Uterus (tissue), 3 donors: ENCODE measurements at regions not wholly inside any gene's neighbourhood (a gene's known extent, or its start where the extent isn't known, plus 50 kb on each side); places are given as distances from the start of the nearest gene placed in this dataset.

Experiments
- DNase-seq, 2 donors: peaks; one replicate each; pipeline ENCODE4 v3.0.0-alpha.2; 2019 to 2020
- H3K27ac ChIP-seq, 2 donors: fragments of 200-600 bp; sonication (generic); 1 replicate in 1 of 2; 2 replicates in 1 of 2; pipeline ENCODE4 v1.5.1; 2016 to 2018
- H3K27me3 ChIP-seq, 2 donors: fragments of 200-600 bp; sonication (generic); one replicate each; pipeline ENCODE4 v1.5.1; 2018 to 2019; ENCODE audit warnings: control low read depth in 1 of 2
- H3K36me3 ChIP-seq, 2 donors: fragments of 200-600 bp; sonication (generic); one replicate each; pipeline ENCODE4 v1.5.1; 2019; ENCODE audit warnings: control low read depth in 1 of 2
- H3K4me1 ChIP-seq, 2 donors: fragments of 200-600 bp; sonication (generic); one replicate each; pipeline ENCODE4 v1.5.1; 2018 to 2019; ENCODE audit warnings: control low read depth in 1 of 2
- H3K4me3 ChIP-seq, 2 donors: fragments of 200-600 bp; sonication (generic); 1 replicate in 1 of 2; 2 replicates in 1 of 2; pipeline ENCODE4 v1.5.1; 2018 to 2019; ENCODE audit warnings: mild to moderate bottlenecking in 1 of 2
- H3K9me3 ChIP-seq, 2 donors: fragments of 200-600 bp; sonication (generic); one replicate each; pipeline ENCODE4 v1.5.1; 2019; ENCODE audit warnings: control low read depth in 1 of 2
- CTCF ChIP-seq, 4 experiments: fragments of 200-600 bp in 2 of 4; fragments of 450-650 bp in 2 of 4; sonication (generic) in 2 of 4; IDR thresholded peaks; one replicate each; pipeline ENCODE4 v1.5.1; 2016 to 2019; ENCODE audit warnings: antibody characterized with exemption in 4 of 4, mild to moderate bottlenecking in 2 of 4, moderate library complexity in 1 of 4
- POLR2A ChIP-seq, 2 donors: fragments of 450-650 bp; IDR thresholded peaks; one replicate each; pipeline ENCODE4 v1.6.1; 2016; ENCODE audit warnings: antibody characterized with exemption in 2 of 2, mild to moderate bottlenecking in 1 of 2, moderate library complexity in 1 of 2
- intact Hi-C: fragments of 100-400 bp; cut with DNase I; formaldehyde crosslinking; loops from one replicate; pipeline ENCODE4 v1.15.1; 2023; ENCODE audit warnings: low total_unique reads
- donor health status: DM: yes; HTN: yes; CAD: no.

DNA sequence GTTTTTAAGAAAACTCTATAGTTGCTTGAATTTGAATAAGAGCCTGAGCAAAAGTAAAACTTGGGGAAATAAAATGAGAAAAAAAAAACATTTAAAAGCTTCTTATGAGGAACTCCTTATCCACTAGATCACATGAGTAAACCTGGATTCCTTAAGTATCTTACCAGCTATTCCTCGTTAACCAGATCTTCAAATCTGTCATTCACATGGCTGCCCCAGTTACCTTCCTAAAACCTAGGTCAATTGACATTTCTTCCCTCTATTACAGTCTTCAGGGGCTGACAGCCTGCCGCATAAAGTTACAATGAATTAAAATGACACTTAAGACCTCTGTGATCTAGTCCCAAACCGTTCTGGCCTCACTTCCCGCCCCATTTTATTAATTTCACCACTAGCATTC is 583.6 kb downstream of the NR2F2 start:
- intact Hi-C loops = no loop called here
- H3K36me3 ChIP-seq = no peaks in the 10 kb centered on the region
- peaks cover 0 to 3% of the 10 kb centered on the region in 2 donors for H3K27me3 ChIP-seq
- H3K9me3 ChIP-seq = peaks cover 0 to 3% of the 10 kb centered on the region in 2 donors
- H3K4me3 ChIP-seq = no peak overlapping the region
- DNase-seq = no peak
- no peaks in the 10 kb centered on the region for H3K4me1 ChIP-seq
- H3K27ac ChIP-seq = no peak overlapping the region
- TF ChIP-seq CTCF (IDR thresholded peaks at IDR 0.05) (no peak), POLR2A (IDR thresholded peaks at IDR 0.05) (no peak)

GRCh38 chr15:96916750-96917149 is 586.2 kb downstream of the NR2F2 start:
- TF ChIP-seq CTCF (IDR thresholded peaks at IDR 0.05) (no peak), POLR2A (IDR thresholded peaks at IDR 0.05) (no peak)
- intact Hi-C loops = no loop called here
- Histone ChIP-seq H3K4me1 (no peaks in the 10 kb centered on the region), H3K4me3 (no peak overlapping the region), H3K36me3 (no peaks in the 10 kb centered on the region), H3K27ac (no peak overlapping the region), H3K27me3 (no peaks in the 10 kb centered on the region), H3K9me3 (peaks cover 0 to 3% of the 10 kb centered on the region in 2 donors)
- no peak for DNase-seq

DNA sequence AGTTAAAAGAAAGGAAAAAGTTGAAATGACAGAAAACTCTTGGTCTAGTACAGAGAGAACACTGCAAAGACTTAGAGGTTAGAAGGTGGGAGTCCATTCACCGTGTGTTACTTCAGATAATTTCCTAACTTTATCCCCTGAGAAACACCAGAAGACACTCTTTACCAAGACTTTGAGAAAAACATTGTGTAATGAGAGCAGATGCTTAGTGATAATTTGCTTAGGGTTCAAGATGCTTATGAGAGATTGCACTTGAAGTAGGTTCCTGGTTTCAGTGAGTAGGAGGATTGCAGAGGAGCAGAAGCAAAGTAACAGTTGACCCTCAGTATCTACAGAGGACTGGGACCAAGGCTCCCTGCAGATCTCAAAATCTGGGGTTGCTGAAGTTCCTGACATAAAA is 594.1 kb downstream of the NR2F2 start:
- no peak for DNase-seq
- no peak overlapping the region for H3K27ac ChIP-seq
- H3K4me3 ChIP-seq = no peak overlapping the region
- no peaks in the 10 kb centered on the region for H3K27me3 ChIP-seq
- no peak for TF ChIP-seq CTCF (IDR thresholded peaks at IDR 0.05)
- no peak for TF ChIP-seq POLR2A (IDR thresholded peaks at IDR 0.05)
- intact Hi-C loops = no loop called here
- no peaks in the 10 kb centered on the region for H3K36me3 ChIP-seq
- H3K9me3 ChIP-seq = no peaks in the 10 kb centered on the region
- H3K4me1 ChIP-seq = no peaks in the 10 kb centered on the region

DNA sequence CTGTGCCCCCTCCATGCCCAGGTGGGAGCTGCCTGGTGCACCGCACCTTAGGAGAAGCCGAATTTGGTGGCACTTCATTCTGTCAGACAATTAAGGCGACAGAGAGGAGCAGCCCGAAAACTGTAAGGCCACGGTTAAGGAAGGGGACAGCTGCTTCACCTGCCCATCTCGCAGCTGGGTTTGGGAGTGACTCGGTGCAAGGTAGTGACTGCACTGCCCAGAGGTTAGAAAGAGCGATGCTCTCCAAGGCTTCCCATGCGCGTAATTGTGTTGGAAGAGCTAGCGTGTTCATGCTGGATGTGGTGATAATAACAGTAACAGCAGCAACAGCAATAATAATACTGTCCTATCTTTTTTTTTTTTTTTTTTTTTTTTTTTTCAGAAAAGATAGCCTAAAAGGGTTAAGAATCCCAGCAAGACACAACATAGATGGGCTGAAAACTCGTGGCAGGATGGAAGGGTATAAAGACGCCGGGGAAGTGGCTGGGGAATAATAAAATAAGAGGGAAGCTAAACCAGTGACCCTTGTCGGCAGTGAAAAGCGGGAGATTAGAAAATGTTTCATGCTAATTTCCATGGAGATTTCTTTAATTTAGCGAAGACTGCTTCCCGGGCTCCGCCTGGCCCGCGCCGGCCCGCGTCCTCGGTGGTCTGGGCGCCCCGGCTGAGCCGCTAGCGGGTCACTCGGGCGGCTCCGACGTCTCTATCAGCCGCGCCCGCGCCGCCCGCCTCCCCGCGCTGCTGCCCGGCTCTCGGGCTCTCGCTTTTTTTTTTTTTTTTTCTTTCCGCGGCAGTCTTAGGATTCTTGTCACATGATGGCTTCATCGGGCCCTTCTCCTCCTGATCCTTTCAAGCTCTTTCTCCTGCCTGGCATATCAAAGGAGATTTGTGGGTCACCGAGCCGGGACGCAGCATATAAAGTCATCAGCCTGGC is 617.1 kb downstream of the NR2F2 start:
- intact Hi-C loops = no loop called here
- Histone ChIP-seq H3K9me3 (no peaks in the 10 kb centered on the region), H3K4me1 (no peaks in the 10 kb centered on the region), H3K36me3 (no peaks in the 10 kb centered on the region), H3K4me3 (no peak overlapping the region), H3K27ac (no peak overlapping the region), H3K27me3 (no peaks in the 10 kb centered on the region)
- TF ChIP-seq CTCF (IDR thresholded peaks at IDR 0.05) (no peak), POLR2A (IDR thresholded peaks at IDR 0.05) (no peak)
- DNase-seq = no peak

GRCh38 chr15:96948981-96949380 is 618.5 kb downstream of the NR2F2 start:
- no peak overlapping the region for H3K4me3 ChIP-seq
- H3K36me3 ChIP-seq = no peaks in the 10 kb centered on the region
- H3K9me3 ChIP-seq = no peaks in the 10 kb centered on the region
- no peak for DNase-seq
- intact Hi-C loops = no loop called here
- no peak overlapping the region for H3K27ac ChIP-seq
- TF ChIP-seq CTCF (IDR thresholded peaks at IDR 0.05) = no peak
- no peak for TF ChIP-seq POLR2A (IDR thresholded peaks at IDR 0.05)
- H3K27me3 ChIP-seq = no peaks in the 10 kb centered on the region
- no peaks in the 10 kb centered on the region for H3K4me1 ChIP-seq
